ENCODE measurements at regions not wholly inside any gene's neighbourhood (a gene's known extent, or its start where the extent isn't known, plus 50 kb on each side); places are given as distances from the start of the nearest gene placed in this dataset.

GRCh38 chr9:89698411-89699005, 93.7 kb downstream of the GADD45G start:
- no peak for TF ChIP-seq CTCF (IDR thresholded peaks at IDR 0.05)
- Histone ChIP-seq H3K9me3 (no peaks in the 10 kb centered on the region), H3K4me1 (no peaks in the 10 kb centered on the region), H3K27ac (no peak overlapping the region), H3K4me3 (no peak overlapping the region), H3K36me3 (no peaks in the 10 kb centered on the region), H3K27me3 (no peaks in the 10 kb centered on the region)
- intact Hi-C loops (cut with DNase I): no loop called here
- no peak for DNase-seq (ENCODE audit: low spot score in 2 of 2)

- no peak overlapping the region for H3K4me3 ChIP-seq
- no peaks in the 10 kb centered on the region for H3K9me3 ChIP-seq
- no peaks in the 10 kb centered on the region for H3K27me3 ChIP-seq
- no peak for DNase-seq (ENCODE audit: low spot score in 2 of 2)
- H3K36me3 ChIP-seq: no peaks in the 10 kb centered on the region
- no peaks in the 10 kb centered on the region for H3K4me1 ChIP-seq
- intact Hi-C loops (cut with DNase I): no loop called here
- no peak overlapping the region for H3K27ac ChIP-seq
- no peak for TF ChIP-seq CTCF (IDR thresholded peaks at IDR 0.05)
Observed at GRCh38 chr9:89699646-89700045, 94.8 kb downstream of the GADD45G start.

- DNase-seq (ENCODE audit: low spot score in 2 of 2): no peak
- no peak for TF ChIP-seq CTCF (IDR thresholded peaks at IDR 0.05)
- no peaks in the 10 kb centered on the region for H3K27me3 ChIP-seq
- no peaks in the 10 kb centered on the region for H3K9me3 ChIP-seq
- H3K36me3 ChIP-seq: no peaks in the 10 kb centered on the region
- H3K4me3 ChIP-seq: no peak overlapping the region
- no peak overlapping the region for H3K27ac ChIP-seq
- intact Hi-C loops (cut with DNase I): no loop called here
- H3K4me1 ChIP-seq: no peaks in the 10 kb centered on the region
Observed at GRCh38 chr9:89701221-89701798, 96.5 kb downstream of the GADD45G start.

- no peak for DNase-seq (ENCODE audit: low spot score in 2 of 2)
- H3K4me3 ChIP-seq: no peak overlapping the region
- no peak for TF ChIP-seq CTCF (IDR thresholded peaks at IDR 0.05)
- H3K36me3 ChIP-seq: no peaks in the 10 kb centered on the region
- intact Hi-C loops (cut with DNase I): no loop called here
- H3K9me3 ChIP-seq: no peaks in the 10 kb centered on the region
- H3K27ac ChIP-seq: no peak overlapping the region
- no peaks in the 10 kb centered on the region for H3K4me1 ChIP-seq
- no peaks in the 10 kb centered on the region for H3K27me3 ChIP-seq
Observed at GRCh38 chr9:89702401-89702800, 97.6 kb downstream of the GADD45G start.

- no peak for TF ChIP-seq CTCF (IDR thresholded peaks at IDR 0.05)
- DNase-seq (ENCODE audit: low spot score in 2 of 2): no peak
- intact Hi-C loops (cut with DNase I): no loop called here
Observed at GRCh38 chr9:89705651-89706050, 100.8 kb downstream of the GADD45G start.

More at GRCh38 chr9:89705651-89706050, 100.8 kb downstream of the GADD45G start:
- Histone ChIP-seq H3K9me3 (no peaks in the 10 kb centered on the region), H3K27ac (no peak overlapping the region), H3K4me3 (no peak overlapping the region), H3K36me3 (no peaks in the 10 kb centered on the region), H3K27me3 (no peaks in the 10 kb centered on the region), H3K4me1 (no peaks in the 10 kb centered on the region)

Data from ascending aorta (tissue), 2 donors.